GM19328 (cell line): ENCODE measurements at regions not wholly inside any gene's neighbourhood (a gene's known extent, or its start where the extent isn't known, plus 50 kb on each side); places are given as distances from the start of the nearest gene placed in this dataset.
"Not testable (repeated sequence)": the region's sequence is repeated elsewhere in the genome, so short reads cannot be mapped to it uniquely, and the experiment has no call there.

ENCODE experiments used
- ATAC-seq: cut with Tn5 transposase; IDR thresholded peaks from one replicate; pipeline ENCODE4 v1.9.1; 2021; ENCODE audit warnings: mild to moderate bottlenecking, moderate library complexity; ENCODE audit not compliant: unreplicated experiment

DNA sequence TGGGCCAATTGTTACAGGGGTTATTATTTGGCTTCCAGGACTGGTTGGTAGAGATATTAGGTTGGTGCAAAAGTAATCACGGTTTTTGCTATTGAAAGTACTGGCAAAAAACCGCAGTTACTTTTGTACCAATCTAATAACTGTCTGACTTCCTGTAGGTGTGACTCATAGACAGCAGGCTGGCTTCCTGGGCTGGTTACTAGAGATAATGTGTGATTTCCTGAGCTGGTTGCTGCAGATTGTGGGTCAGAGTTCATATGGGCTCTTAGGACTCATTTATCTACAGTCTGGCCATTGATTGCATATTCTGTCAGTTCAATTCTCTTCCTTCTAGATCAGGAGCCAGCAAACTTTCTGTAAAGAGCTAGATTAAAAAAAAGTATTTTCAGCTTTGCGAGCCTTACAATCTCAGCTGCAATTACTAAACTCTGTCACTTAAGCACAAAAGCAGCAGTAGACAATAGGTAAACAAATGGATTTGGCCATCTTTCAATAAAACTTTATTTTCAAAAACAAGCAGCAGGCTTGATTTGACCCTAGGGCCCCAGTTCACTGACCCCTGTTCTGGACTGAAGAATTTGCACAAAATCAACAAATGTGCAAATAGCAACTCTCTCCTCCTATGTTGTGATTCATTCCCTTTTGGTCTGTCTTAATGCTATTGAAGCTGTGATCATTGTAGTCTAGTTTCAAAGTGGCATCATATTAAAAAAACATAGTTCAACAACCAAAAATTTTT is 50.8 kb upstream of the BOD1L1 start:
- ATAC-seq, result no peak

- no peak for ATAC-seq
Measured at GRCh38 chr4:13681570-13681969, 54.0 kb upstream of the BOD1L1 start.

GRCh38 chr4:13694256-13694655 is 66.7 kb upstream of the BOD1L1 start:
- ATAC-seq, result no peak

DNA sequence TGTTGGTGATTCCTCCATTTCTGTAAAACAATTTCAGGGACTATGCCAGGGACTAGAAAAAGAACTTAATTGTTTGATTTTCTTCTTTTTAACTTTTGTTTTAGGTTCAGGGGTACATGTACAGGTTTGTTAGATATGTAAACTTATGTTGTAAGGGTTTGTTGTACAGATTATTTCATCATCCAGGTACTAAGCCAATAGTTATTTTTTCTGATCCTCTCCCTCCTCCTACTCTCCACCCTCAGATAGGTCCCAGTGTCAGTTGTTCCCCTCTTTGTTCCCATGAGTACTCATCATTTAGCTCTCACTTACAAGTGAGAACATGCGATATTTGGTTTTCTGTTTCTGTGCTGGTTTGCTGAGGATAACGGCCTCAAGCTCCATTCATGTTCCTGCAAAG is 70.8 kb upstream of the BOD1L1 start:
- ATAC-seq, result no peak

DNA sequence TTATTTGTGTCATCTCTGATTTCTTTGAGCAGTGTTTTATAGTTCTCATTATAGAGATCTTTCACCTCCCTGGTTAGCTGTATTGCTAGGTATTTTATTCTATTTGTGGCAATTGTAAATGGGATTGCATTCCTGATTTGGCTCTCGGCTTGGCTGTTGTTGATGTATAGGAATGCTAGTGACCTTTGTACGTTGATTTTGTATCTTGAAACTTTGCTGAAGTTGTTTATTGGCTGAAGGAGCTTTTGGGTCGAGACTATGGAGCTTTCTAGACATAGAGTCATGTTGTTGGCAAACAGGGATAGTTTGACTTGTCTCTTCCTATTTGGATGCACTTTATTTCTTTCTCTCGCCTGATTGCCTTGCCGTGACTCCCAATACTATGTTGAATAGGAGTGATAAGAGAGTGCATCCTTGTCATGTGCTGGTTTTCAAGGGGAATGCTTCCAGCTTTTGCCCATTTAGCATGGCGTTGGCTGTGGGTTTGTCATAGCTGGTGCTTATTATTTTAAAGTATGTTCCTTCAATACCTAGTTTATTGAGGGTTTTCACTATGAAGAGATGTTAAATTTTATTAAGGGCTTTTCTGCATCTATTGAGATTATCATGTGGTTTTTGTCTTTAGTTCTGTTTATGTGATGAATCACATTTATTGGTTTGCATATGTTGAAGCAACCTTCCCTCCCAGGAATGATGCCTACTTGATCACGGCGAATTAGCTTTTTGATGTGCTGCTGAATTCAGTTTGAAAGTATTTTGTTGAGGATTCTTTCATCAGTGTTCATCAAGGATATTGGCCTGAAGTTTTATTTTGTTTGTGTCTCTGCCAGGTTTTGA is 72.7 kb upstream of the BOD1L1 start:
- no peak for ATAC-seq

GRCh38 chr4:13700858-13701140 is 73.3 kb upstream of the BOD1L1 start:
- not testable (repeated sequence) for ATAC-seq

GRCh38 chr4:13701937-13702446 is 74.5 kb upstream of the BOD1L1 start:
- ATAC-seq, result no peak

GRCh38 chr4:13703096-13703495 is 75.6 kb upstream of the BOD1L1 start:
- ATAC-seq, result no peak

DNA sequence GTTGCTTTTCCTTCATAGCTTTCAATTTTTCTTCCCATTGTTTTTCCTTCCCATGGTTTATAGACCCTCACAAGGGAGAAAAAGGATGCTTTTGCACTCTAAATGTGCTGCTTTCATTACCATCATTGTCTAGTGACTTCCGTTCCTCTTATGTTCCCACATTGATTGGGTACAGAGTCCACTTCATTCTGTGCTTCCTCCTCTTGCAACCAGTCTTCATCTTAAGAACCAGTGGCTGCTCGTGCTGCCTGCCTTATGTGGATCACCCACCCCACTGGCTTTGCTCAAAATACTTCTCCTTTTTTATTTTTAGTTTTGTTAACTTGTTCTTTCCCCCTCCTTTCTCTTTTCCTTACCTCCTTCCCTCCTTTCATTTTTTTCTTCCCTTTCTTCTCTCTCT is 76.5 kb upstream of the BOD1L1 start:
- ATAC-seq, result no peak

DNA sequence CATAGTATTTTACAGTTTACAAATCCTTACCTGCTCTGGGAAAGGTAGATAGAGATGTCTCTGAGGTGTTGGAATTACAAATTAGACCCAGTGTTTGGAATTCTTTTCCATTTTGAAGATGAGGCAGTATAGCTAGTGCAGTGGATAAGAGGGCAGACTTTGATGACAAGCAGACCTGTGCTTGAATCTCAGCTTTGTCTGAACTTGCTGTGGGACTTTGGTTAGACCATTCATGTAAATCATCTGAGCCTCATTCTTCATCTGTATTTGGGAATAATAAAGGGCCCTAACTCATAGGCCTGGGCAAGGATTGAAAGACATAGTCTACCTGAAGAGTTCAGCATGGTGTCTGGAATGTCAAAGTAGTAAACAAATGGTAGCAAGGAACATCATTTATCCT is 77.2 kb upstream of the BOD1L1 start:
- no peak for ATAC-seq

DNA sequence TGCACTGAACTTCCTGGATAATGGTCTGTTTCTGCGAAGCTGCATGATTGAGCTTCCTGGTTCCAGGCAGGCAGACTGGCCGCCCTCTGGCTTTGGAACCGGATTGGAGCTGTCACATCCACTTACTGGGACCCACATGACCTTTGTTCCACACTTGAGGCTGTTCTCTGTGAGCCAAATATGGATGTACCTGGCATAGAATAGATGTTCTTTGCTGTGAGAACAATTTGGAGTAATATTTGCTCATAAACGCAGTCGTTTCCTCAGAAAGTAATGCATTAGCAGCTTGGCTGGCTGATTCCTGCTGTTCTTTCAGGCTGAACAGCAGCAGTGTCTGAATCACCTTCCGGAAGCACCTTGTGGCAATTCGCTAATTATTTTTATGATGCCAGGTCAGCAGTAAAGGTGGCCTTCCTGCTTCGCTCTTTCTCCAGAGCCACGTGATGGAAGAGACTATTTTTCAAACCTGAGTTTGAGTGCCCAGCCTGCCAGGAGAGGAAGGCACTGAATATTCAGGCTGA is 78.1 kb upstream of the BOD1L1 start:
- ATAC-seq, result no peak

GRCh38 chr4:13706120-13706519 is 78.6 kb upstream of the BOD1L1 start:
- no peak for ATAC-seq

DNA sequence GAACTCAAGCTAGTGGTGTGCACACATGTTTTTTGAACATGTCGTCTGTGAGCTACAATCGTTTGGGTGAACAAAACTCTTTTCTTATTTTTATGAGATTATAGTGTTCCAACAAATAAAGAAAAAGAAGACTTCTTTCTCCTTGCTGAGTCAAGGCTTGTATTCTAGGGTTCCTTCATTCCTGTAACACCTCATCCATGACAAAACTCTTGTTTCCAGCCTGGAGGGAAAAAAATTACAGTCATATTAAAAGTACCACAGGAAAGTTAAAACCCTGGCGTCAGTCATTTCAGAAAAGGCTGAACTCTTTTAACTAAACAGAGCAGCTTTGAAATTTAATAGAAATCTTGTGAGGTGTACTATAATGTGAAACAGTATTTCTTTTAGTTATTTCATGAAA is 79.2 kb upstream of the BOD1L1 start:
- ATAC-seq, result no peak

DNA sequence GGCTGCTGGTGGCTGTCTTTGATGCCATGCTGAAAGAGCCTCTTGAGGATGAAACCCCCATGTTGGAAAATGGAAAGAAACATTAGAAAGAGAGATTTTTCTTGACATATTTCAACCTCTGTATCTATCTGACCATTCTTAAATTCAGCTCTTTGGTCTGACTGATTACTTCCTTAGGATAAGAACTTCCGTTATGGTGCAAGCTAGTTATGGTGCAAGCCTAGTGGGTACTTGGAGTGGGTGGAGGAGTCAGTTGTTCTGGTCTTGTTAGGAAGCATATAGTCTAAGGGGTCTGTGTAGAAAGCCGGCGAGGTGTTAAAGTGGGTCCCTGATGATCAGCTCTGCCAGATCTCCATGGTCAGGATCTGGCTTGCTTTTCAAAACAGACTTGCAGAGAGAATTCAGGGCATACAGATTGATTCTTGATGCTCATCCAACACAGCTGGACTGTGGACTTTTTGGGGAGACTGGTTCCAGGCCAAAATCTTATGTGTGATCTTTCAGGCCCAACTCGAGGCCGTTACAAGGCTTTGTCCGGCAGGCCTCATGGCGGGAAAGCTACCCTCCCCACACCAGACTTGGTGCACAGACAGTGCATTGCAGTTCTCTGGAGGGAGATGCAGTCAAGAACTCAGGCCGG is 82.8 kb upstream of the BOD1L1 start:
- no peak for ATAC-seq

DNA sequence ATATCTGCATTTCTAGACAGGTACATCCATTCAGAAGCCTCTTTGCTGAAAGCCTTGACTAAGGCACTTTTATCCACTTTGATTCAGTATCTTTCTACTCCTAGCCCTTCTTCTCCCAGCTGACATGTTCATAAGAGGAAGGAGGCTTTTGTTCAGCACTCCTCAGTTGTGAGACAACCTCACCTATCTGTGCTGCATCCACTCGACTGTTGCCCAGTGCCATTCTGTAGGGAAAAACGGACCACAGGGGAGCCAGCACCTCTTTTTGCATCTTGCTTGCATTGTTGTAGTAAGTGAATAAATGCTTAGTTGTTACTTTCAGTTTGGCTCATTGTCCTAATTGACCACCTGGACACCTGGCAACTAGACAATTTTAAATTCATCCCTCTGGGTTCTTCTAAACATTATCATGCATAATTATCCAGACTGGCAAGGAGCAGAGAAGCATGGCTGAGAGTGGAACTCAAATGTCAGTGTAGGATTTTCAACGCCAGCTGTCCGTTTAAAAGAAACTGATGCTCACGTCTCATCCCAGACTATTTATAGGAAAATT is 83.8 kb upstream of the BOD1L1 start:
- ATAC-seq, result no peak

DNA sequence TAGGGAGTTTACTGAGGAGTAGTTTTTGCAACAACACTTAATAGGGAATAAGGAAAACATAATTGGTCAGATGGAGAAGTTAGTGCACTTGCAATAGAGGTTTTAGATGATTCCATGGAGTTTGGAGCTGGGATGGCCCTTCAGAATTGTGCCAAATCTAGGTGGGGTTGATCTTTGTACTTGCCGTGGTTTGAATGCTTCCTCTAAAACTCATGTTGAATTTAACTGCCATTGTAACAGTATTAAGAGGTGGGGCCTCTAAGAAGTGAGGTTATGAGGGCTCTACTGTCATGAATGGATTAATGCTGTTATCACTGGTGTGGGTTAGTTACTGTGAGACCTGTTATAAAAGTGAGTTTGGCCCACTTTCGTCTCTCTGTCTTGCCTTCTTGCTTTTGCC is 94.4 kb upstream of the BOD1L1 start:
- no peak for ATAC-seq

- ATAC-seq, result no peak
Measured at GRCh38 chr4:13722649-13723048, 95.1 kb upstream of the BOD1L1 start.

DNA sequence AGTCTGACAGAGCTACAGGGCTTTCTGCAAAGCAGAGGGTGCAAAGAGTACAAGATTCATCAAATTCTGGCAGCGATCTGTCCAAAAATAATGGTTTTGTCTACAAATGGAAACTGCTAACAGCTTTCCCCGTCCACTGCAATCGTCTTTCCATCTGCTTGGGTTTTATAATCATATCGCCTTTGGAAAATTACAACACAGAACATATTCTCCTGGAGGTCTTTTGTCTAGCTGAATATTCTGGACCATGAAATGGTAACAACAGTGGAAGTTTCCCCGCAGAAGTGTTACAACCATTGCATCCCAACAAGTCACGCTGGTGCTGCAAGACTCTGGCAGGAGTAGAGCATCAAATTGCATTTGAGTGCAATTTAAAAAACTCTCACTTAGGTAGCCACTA is 101.2 kb upstream of the BOD1L1 start:
- ATAC-seq, result no peak

DNA sequence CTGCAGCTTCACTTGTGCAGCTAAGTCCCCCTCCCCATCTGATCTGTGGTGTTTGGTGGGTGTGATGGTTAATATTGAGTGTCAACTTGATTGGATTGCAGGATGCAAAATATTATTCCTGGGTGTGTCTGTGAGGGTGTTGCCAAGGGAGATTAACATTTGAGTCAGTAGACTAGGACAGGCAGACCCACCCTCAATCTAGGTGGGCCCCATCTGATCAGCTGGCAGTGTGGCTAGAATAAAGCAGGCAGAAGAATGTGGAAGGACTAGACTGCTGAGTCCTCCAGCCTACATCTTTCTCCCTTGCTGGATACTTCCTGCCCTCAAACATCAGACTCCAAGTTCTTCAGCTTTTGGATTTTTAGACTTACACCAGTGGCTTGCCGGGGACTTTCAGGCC is 103.5 kb upstream of the BOD1L1 start:
- no peak for ATAC-seq

DNA sequence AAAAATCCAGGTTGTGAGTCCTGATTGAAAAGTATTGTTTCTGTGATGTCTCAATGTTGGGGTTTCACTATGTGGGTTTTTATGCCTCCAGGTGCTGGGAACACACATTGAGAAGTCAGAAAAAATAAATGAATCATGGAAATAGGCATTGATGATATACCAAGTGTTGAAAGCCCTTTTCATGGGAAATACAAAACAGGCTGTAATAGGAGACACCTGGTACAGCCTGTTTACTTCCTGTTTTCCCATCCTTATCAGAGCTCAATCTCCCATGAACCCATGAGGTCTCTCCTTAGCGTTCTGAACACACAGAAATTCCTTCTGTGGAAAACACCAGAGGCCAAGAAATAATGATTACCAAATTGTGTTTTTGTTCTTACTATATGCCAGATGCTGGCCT is 106.3 kb upstream of the BOD1L1 start:
- ATAC-seq, result no peak

DNA sequence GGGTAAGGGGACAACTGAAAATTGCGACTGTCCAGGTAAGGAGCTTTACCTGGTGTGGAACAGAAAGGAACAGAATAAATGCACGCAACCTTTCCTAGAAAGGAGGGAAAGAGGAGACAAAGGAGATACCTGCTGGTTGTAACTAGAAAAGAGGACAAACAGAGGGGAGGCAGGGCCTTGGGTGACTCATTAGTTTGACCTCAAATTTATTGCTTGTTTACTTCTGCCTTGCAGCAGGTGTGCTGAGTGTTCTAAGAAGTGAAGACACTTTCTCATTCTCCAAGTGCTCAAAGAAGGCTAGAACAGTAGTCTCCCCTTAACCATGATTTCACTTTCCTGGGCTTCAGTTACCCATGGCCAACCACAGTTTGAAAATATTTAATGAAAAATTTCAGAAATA is 123.1 kb upstream of the BOD1L1 start:
- ATAC-seq, result no peak
